Muscle of arm (tissue), 1 donor: ENCODE measurements at regions not wholly inside any gene's neighbourhood (a gene's known extent, or its start where the extent isn't known, plus 50 kb on each side); places are given as distances from the start of the nearest gene placed in this dataset.

Experiments
- DNase-seq: peaks from one replicate; pipeline ENCODE4 v3.0.0-alpha.2; 2013

DNA sequence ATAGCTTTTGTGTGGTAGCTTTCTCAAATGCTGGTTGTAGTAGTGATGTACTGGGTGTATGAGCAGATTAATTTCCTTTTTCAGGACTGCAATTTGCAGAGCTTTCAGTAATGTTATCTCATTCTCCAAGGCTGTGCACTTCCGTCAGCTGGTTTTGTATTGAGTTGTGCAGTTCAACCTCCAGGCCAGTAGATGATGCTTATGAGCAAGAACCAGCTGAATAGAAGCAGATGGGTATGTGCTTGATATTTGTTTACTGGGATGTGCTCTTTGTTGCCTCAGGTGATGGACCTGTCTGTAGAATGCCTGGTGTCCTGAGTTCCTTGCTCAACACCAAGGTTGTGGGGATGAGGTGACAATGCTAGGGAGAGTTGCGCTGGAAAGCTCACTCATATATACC, 462.8 kb downstream of the PCDH18 start:
- DNase-seq = no peak

DNA sequence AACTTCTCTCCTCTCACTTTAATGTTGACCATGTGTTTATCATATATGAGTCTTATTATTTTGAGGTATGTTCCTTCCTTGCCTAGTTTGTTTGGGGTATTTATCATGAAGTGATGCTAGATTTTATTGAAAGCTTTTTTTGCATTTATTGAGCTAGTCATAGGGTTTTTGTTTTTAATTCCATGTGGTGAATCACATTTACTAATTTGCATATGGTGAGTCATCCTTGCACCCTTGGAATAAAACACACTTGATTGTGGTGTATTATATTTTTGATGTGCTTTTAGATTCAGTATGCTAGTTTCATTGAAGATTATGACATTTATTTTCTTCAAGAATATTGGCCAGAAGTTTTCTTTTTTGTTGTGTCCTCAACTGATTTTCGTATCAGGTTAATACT, 464.6 kb downstream of the PCDH18 start:
- no peak for DNase-seq

DNA sequence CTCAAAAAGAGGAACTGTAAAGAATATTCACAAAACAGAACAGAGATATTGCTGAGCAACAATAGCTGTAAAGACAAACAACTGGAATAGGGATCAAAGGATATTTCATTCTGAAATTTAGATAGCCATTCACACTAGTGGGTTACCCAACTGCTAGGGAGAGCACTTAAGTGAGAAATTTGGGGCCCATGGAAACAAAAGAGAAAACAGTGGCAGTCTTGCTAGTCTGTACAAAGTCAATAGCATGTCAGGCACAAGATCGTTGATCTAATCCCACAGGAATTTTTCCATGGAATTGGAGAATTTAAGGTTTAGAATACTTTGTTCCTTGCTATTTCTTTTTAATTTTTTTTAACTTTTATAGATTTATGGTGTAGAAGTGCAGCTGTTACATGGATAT, 467.0 kb downstream of the PCDH18 start:
- DNase-seq = no peak

DNA sequence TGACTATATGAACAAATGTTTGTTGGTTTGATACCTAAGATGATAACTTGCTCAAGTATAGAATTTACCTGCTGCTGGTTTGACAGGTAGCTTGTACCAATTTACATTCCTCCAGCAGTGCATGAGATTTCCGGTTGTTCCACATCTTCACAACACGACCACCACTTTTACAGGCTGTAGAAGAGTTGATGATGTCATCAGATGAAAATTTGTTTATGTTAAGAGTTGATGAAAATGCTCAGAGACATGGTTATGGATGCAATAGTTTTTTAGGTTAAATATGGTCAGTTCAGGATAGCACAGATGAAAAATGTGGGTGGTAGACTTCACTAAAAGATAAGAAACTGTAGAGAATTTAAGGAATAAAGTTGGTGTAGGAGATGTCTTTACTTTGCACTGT, 468.3 kb downstream of the PCDH18 start:
- DNase-seq = no peak

DNA sequence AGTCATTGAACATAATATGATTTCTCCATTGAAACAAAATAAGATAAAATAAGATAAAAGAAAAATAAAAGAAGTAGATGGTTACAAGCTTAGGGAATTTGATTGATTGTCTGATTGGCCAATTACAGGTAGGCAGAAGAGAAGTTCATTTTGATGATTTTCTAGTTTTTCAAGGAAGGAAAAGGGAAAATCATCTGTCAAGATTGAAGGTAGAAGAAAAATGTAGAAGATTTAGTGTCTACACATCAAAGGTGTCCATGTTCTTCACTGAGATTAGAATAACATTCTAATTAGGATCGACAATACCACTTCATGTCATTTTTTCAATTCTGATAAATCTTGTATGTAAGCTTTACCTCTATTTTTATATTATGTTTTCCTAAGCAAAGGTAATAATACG, 489.1 kb downstream of the PCDH18 start:
- no peak for DNase-seq

DNA sequence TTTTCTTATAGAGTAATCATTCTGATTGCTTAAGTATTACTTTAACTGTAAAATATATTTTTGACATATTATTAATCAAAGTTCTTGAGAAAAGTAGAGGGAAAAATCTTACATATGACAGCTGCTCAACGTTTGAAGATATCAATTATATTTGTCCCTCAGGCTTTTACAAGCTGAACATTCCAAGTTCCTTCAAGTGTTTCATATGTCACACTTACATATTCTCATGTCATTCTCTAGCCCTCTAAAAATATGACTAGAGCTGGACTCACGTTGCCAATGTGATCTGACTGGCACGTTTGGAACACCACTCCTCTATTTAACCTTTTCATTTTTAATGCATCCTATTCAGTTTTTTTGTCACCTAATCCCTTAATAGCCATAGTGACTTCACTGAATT, 492.9 kb downstream of the PCDH18 start:
- no peak for DNase-seq

DNA sequence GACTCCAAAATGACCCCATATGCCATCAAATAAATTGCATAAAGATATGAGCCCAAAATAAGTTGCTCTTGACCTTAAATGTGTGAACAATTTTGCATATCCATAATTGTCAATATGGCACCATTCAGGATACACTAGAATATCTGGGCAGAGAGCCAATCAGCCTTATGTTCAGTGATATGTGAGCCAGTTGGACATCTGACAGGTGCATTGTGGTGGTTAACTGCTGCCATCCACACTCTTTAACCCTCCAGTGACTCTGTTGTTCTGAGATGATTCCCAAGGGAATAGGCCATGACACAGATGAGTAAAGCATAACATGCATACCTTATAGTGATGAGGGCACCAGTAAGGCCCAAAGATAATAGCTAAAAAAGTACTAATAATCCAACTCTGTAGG, 500.1 kb downstream of the PCDH18 start:
- DNase-seq = peak; percentile 17

DNA sequence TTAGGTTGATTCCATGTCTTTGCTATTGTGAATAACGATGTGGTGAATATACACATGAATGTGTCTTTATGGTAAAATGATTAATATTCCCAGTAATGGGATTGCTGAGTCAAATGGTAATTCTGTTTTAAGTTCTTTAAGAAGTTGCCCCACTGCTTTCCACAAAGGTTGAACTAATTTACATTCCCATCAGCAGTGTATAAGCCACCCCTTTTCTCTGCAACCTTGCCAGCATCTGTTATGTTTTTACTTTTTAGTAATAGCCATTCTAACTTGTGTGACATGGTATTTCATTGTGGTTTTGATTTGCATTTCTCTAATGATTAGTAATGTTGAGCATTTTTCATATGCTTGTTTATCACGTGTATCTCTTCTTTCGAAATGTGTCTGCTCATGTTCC, 503.3 kb downstream of the PCDH18 start:
- DNase-seq = no peak

DNA sequence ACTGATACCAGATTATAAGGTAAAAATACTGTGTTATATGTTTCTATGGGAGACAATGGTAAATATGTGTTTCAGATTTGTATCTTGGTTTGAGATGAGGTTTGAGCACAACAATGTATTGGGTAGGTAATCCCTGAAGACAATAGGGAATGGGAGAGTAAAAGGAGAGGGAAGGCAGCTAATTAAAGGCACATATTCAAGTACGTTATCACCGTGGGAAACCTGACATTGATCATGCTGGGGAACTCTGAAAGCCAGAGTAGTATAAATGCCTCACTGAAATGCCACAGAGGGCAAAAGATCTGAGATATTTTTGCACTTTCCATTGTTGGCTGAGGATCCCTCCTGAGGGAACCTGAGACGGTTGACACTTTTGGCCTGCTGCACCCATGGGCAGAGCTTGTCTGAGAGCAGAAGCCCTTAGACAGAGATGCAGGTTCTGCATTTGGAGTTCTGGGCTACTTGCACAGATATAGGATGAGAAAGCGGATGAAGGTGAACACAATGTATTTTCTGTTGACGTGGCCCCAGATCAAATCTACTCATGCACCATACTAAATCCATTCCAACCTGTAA, 506.7 kb downstream of the PCDH18 start:
- DNase-seq = no peak

DNA sequence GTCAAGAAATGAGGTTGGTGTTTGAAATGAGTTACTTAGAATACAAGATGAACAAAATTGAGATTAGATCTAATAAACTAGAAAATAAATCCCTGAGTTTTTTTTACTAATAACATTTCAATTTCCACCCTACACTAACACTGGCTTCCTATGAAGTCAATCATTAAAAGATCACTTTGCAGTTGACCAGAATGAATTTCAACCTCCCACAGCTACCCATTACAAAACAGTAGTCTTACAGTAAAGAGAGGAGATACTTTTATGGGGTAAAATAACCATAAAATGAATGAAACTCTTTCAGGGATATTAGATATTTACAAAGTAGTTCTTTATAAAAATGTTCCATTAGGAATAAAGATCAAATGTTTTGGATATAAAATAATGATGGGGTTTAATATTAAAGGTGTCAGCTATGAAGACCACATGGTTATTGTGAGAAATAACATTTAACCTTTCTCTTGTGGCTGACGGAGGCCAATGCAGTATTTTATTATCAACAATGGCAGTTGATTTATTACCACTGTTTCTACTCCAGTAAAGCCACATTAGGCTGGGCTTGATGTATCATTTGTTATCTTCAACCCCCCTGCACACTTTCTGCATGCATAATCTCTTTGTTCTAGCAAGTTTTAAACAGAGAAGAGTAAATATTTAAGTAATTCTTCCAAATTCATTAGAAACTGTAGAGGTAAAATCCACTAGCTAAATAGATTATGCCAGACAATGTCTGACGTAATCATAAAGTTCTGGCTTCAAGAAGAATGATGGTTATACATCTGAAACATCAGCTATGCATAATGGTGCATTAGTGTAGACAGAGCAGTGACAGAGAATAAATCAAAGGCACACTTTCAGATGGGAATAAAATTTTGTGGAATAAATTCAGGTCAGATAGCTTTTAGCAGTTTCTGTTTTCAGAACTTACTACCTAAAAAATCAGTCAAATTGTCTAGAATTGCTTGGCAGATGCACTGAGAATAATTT, 516.6 kb downstream of the PCDH18 start:
- DNase-seq = no peak

DNA sequence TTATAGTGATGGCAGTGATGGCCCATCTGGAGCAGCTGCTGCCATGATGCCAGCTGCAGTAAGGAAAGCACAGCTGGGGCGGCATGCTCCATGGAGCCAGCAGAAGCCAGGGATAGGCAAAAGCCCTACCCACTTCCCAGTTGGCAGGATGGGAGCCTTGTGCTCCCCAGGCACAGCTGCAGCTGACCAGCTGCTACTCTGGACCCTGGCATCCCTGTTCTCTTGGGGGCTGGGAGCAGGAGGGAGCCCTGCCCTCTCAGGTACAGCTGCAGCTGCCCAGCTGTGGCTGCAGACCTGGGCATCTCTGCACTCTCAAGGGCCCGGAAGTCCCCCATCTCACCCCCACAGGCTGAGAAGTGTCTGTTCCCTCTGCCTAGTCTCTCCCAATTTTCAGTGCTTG, 531.9 kb downstream of the PCDH18 start:
- no peak for DNase-seq

DNA sequence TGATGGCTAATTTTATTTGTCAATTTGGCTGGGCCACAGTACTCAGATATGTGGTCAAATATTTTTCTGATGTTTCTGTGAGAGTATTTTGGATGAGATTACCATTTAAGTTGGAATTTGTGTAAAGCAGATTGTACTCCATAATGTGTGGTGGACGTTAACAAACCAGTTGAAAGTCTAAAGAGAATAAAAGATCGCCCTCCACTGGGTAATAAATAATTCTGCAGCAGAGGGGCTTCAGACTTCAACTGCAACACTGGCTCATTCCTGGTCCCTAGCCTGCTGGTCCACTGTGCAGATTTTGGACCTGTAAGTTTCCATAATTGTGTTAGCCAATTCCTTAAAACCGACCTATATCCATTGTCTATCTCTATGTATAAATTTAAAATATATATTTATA, 540.3 kb downstream of the PCDH18 start:
- no peak for DNase-seq

DNA sequence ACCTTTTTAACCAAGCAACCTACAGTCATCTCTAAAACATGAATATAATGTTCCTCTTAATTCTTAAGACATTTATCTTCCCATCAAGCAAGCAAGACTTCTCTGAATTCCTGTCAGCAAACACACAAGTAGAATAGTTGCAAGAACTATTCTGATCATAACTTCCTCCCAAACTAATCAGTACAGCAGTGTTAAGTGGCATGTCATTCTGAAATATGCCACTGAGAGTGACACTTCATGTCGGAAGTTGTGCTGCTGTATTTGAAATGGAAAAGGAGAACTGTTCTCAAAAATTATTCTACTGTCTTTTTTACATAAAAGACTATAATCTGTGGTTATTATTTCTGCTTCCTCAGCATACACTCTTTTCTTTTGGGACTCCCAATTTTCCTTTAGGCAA, 546.6 kb downstream of the PCDH18 start:
- no peak for DNase-seq

DNA sequence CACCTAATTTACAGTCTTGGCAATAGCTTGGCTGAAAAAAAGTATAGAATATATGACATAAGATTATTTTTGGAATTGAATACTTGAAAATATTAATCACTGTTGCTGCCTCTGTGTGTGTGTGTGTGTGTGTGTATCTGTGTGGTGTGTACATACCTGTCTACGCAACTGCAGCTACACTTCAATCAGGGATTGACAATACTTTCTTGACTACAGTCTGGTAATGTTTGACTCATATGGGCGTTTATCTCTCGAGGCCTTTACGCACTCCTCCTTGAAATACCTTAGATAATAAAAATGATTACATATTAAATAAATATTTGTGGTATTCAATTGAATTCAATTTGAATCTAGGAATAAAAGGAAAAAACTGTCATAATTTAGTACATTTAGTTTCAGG, 565.2 kb downstream of the PCDH18 start:
- DNase-seq = no peak

DNA sequence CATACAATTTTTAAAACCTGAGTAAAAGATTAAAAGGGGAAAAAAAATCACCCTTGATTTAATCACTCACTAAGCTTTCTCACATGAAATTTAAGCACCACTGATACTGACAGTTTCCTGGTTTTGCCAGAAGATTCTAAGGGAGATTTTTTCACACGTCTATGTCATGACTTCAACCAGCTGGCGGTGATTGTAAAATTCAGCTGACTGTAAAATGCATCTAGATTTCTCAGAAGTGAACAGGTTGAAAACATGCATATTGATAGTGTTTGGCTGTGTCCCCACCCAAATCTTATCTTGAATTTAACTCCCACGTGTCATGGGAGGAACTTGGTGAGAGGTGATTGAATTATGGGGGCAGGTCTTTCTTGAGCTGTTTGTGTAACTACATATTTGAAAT, 566.8 kb downstream of the PCDH18 start:
- no peak for DNase-seq

DNA sequence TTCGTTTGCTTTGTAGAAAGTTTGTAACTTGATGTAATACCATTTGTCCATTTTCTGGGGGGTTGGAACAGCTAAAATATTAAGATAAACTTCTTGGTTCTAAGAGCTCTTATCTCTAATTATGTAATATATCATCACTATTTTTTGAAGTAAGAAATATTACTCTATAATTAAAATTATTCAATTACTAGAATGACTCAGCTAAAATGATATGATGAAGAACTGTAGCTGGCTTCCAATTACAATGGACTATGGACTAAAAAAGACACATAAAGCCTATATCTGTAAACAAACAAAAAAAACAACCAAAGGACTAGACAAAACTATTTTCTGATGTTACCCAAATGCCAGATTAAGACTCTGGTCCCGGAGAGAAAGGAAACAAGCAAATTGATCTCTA, 569.4 kb downstream of the PCDH18 start:
- DNase-seq = no peak

DNA sequence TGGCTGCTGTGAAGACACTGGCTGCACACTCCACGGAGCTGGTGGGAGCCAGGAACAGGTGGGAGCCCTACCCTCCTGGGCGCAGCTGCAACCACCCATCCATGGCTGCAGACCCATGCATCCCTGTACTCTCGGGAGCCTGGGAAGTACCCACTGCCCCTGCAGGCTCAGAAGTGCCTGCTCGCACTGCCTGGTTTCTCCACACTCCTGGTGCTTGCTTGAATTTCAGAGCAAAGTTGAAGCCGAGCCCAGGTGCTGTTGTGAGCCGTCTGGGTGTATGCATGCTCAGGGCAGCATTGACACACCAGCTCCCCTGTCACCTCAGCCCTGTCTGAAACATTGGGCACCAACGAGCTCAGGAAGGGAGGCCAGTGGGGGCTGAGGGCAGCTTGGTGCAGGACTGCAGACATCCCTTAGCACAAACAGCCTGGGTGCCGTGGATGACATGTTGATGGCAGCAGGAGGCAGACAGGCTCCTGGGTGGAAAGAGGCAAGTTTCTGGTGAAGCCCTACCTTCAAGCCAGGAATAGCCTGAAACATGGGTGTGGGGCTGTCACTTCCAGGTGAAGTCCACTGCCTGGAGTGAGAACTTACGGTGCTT, 585.9 kb downstream of the PCDH18 start:
- no peak for DNase-seq

DNA sequence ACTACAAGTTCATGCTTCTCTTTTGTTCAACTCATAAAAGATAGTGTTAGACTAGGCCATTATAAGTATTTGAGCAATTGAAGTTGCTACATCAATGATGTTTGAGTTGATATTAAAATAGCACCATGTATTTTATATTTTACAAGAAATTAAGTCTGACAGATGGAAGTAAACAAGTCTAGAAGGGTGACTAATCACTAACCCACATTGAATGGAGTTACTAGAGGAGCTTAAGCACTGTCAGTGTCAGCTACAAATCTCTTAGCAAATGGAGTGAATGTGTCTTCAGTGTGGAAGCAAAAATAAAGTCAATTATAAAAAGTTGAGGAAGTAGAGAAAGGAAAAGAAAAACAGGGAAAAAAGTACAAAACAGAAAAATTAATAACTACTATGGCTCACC, 592.5 kb downstream of the PCDH18 start:
- no peak for DNase-seq

DNA sequence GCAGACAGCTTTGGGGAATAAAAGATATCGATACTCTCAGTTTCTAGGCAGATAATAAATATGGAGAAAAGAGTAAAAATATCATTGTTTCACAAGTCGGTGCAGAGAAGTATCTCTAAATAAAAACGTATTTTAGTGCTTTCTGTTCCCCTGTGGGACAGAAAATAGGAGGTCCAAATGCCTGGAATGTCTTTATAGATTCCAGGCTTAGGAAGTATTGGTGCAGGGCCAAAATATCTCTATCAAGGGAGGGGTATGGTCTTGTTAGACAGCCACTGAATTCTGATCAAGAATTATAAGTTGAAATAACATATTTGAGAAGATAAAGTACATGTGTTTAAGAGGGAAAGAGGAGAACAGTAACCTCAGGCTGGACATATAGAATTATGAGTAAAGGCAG, 596.4 kb downstream of the PCDH18 start:
- DNase-seq = no peak

DNA sequence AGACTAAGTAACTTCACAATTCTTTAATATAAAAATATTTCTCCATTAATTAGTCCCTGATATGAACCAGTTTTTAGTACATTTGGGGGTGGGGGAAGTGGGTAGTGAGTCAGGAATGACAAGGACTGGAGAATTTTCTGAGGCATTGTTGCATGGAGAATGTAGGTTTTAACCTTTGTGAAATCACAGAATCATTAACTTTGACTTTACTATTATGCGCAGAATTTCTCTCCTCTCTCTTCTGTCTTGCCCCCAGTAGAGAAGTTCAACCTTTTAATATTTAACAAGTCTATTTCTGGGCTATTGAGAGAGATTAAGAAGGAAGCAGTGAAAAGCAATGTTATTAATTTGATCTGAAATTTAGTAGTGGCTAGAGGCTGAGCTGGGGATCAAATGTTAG, 597.0 kb downstream of the PCDH18 start:
- DNase-seq = no peak

DNA sequence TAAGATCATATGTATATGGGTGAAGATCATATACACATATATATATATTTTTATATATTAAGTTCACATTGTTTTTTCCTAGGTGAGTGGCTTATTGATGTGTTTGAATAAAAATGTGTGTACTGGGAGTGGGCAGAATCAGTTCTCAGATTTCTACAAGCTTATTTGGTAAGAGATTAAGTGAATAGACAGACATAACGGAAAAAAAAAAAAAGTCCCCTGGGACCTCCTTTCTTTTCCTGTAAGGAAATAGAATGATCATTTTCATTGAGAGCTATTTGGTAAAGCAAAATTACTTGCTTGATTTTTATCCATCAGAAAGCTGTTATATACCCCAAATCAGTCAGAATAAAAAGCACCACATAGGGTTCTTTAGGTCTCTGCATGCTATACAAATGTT, 597.7 kb downstream of the PCDH18 start:
- DNase-seq = no peak

DNA sequence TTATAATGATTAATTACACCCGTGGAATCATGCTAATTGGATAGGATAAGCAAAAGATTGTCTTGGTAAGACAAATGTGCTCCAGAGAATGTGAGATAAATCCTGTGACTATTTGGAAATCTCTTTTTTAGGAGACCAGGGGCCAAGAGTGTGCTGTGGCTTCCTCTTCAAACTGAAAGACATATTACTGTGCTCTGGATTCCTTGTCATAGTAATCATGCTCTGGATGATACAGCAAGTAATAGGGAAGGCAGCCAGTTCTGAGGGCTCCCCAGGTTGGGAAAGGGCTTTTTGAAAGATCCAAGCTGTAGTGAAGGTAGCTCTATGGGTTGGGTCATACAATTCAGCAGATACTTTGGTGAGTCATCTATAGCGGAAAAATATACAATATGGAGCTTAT, 600.5 kb downstream of the PCDH18 start:
- no peak for DNase-seq

DNA sequence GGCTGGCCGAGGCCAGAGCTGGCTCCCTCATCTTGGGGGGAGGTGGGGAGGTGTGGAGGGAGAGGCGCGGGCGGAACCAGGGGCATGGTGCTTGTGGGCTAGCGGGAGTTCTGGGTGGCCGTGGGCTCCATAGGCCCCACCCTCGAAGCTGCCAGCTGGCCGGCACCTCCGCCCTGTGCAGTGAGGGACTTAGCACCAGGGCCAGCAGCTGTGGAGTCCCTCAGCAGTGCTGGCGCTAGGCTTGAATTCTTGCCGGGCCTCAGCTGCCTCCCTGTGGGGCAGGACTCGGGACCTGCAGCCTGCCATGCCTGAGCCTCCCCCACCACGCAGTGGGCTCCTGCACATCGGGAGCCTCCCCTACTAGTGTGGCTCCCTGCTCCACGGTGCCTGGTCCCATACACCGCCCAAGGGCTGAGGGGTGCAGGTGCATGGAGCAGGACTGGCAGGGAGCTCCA, 603.3 kb downstream of the PCDH18 start:
- DNase-seq = no peak
